Keratinocyte (primary cell): ENCODE measurements at regions not wholly inside any gene's neighbourhood (a gene's known extent, or its start where the extent isn't known, plus 50 kb on each side); places are given as distances from the start of the nearest gene placed in this dataset.

Source experiments
- CTCF ChIP-seq, 3 experiments: IDR thresholded peaks in 1 of 3; conservative IDR thresholded peaks in 1 of 3; optimal IDR thresholded peaks in 1 of 3; 2 replicates in 2 of 3; 3 replicates in 1 of 3; pipeline versions ENCODE3 to v1.5.1; 2011; ENCODE audit warnings: low read length in 3 of 3, mild to moderate bottlenecking in 3 of 3, moderate library complexity in 2 of 3, control low read depth in 1 of 3, inconsistent platforms in 1 of 3; ENCODE audit not compliant: insufficient read depth in 2 of 3; ENCODE audit errors: extremely low read depth in 1 of 3
- EZH2 ChIP-seq: IDR thresholded peaks from one replicate; pipeline ENCODE4 v1.6.1; 2012; ENCODE audit warnings: inconsistent platforms, mild to moderate bottlenecking, low read length, moderate library complexity

GRCh38 chr4:136007991-136008390 is 1524.3 kb downstream of the PCDH18 start:
- TF ChIP-seq CTCF (optimal IDR thresholded peaks at IDR 0.05 in 1 of 3, IDR thresholded peaks at IDR 0.05 in 1 of 3, conservative IDR thresholded peaks at IDR 0.05 in 1 of 3; ENCODE audit: extremely low read depth in 1 of 3, insufficient read depth in 2 of 3, low read length in 3 of 3): no peak
- no peak for TF ChIP-seq EZH2
